ENCODE measurements at regions not wholly inside any gene's neighbourhood (a gene's known extent, or its start where the extent isn't known, plus 50 kb on each side); places are given as distances from the start of the nearest gene placed in this dataset.
A peak's percentile ranks its signal among the peaks of the same experiment; 100 is the strongest.

DNA sequence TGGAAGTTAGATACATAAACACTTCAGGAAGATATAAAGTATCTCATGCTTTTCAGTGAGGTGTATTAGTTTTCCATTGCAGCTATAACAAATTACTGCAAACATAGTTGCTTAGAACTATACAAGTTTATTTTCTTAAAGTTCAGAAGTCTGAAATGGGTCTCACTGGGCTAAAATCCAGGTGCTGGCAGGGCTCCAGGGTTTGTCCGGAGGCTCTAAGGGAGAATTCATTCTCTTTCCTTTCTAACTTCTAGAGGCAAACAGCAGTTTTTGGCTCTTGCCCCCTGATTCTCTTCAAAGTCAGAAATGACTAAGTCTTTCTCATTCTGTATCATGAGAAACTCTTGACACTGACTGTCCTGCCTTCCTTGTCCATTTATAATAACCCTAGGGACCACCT lies 138.8 kb downstream of the AASDHPPT start:
- no peak for DNase-seq (ENCODE audit: low spot score)

DNA sequence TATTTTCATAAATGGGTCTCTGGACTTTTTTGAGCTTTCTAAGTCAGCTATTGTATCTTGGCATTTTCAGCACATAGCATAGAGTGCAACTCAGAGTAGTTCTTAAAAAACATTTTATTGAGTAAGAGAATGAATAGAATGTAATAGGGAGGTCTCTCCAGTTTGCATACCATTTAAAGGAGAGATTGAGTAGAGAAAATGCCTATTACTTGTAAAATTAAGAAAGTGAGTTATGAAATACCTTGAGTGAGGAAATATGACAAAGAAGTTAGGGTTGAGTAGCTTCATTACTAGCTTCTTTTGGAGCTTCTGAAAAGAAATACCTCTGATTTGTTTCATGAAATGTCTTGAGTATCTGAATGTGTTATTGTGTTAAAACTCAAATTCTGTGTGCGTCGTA lies 140.0 kb downstream of the AASDHPPT start:
- no peak for DNase-seq (ENCODE audit: low spot score)

DNA sequence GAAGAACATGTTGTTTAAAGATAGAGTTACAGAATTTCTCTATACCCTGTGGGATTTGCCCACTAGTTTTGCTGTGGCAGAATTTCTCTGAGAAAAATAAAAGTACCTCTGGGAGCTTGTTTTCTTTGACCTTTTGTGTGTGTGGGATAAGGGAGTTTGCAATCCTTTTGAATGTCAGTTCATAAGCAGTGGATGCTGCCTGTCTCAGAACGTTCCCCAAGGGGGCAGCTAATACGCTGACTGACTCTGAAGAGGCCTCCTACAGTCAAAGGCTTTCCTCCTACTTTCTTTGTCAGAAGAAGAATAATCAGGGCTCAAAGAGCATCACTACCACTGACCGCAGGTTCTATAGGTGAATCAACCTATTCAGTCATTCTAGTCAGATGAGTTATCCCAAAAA lies 140.6 kb downstream of the AASDHPPT start:
- no peak for DNase-seq (ENCODE audit: low spot score)

DNA sequence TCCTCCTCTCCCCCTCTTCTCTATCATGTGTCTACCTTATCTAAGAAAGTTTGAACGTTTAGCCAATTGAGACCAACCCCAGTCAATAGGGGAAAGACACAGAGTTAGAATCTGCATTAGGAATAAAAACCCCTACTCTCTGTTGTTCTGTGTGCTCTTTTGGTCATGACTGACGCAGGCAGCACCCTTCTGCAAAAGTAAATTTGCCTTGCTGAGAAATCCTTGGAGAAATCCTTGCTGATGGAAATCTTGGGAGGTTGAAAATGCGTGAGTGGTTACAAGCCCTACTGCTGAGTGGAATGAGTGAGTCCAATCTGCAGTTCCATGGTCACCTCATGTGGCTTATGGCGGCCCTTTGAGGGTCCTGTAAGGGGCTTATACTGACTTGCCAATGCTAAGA lies 145.2 kb downstream of the AASDHPPT start:
- DNase-seq (ENCODE audit: low spot score): no peak

DNA sequence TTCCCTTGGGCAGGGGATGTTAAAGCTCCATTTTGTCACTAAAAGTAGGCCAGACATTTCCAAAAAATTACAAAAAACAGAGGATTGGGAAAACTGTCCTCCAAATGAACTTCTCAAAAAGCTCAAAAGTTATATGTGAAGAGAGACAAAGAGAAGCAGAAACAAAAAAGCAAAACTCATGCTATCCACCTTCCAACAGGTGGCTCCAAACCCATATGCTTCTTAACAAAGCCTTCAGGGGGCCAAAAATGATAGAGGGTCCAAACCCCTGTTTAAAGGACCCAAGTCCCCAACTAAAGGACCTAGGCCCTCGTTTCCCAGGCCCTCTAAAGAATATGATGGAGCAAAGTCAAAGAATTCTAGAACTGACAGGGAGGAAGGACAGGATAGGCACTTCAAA lies 146.7 kb downstream of the AASDHPPT start:
- DNase-seq (ENCODE audit: low spot score): no peak

DNA sequence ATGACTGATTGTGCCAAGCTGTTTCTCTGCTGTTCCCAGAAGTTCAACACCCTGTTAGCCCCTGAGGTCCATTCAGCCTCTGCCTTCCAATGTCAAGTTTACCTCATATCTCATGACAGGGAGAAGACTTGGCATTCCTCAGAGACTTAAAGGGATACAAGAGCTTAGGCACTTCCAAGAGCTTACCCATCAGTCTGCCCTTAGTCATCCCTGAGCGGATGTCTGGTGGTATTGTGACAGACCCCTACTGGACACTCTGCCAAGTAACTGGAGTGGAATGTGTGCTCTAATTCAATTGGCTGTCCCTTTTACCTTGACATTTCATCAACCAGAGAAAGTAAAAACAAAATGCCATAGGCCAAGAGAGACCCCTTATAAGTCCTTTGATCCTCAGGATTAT lies 151.5 kb downstream of the AASDHPPT start:
- DNase-seq (ENCODE audit: low spot score): no peak

DNA sequence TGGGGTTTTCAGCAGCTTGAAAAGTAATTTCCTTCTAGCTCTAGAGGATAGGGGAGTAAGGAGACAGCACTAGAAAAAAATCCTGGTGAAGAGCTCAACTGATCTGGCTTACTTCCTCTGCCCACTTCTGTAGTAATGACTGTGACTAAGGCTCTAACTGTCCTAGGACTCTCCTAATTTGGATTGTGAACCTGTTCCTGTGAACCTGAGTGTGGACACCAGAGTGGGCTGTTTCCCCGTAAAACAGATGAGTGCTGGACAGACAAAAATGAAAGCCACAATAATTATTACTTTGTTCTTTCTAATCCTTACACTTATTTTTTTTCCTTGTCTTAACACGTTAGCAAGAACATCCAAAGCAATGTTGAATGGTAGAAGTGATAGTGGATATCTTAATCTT lies 154.1 kb downstream of the AASDHPPT start:
- DNase-seq (ENCODE audit: low spot score): no peak

DNA sequence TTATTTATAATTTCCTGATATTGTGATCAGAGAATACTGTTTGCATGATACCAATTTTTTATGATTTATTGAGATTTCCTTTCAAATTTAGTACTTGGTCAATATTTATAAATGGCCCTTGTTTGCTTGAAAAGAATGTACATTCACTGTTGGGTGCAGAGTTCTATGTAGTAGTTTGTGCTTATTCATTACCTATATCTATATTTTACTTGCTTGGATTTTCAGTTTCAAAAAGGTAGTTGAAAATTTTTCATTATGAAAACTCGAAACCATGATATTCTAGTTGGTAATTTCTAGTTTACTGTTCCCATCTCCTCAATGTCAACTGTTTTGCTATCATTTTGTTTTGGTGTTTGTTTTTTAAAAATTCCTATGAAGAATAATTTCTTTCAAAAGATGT lies 155.7 kb downstream of the AASDHPPT start:
- no peak for DNase-seq (ENCODE audit: low spot score)

DNA sequence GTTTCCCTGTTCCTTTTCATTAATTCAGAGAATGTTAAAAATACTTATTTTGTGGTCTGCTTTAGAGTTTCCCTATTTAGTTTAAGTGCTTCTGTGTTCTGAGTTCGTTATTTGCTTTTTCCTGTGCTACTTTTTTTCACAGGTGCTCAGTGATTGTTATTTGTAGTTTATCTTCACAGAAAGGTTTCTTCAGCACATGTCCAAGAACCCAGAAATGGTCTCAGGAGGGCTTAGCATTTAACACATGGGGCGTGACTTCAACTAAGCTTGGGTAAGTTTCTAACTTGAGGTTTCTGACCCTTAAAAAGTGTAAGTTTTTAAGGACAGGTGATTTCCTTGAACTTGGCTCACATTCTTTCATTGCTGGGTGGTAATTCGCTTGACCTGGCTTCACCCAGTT lies 157.3 kb downstream of the AASDHPPT start:
- no peak for DNase-seq (ENCODE audit: low spot score)

DNA sequence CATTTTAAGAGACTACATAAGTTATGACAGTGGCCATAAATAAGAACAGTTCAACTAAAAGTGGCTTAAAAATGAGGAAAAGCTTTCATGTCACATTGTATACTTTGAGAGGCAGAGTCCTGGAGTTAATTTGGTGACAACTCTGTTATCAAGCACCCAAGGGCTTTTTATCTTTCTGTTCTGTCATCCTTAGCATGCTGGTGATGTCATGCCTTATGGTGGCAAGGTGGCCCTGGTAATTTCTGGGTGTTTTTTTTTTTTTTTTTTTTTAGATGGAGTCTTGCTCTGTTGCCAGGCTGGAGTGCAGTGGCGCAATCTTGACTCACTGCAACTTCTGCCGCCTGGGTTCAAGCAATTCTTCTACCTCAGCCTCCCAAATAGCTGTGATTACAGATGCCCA lies 158.8 kb downstream of the AASDHPPT start:
- no peak for DNase-seq (ENCODE audit: low spot score)

DNA sequence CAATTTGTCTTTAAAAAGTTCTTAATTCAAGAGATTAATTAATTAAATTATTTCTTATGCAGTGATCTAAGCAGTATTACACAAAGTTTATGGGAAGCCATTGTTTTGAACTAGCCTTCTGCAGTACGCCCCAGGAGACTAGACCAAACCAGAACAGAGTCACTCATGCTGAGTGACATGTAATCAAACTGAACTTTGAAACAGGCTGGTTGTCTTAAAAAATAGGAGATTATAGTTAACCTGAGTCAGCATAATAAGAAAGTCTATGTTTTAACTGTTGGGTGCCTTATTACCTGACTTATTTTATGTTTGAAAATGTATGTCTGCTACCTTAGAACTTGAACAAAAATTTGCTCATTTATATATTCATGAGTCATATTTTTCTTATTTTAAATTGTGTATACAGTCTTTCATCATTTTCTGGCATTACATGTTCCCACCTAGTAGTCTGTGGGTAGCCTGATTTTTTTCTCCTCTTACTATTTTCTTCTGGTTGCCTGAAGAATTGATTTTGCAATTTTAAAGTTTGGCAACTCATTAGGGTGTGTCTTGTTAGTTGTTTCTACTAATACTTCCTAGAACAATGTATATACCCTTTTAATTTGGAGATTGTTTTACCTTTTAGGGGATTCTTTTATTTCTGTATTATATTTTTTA lies 161.4 kb downstream of the AASDHPPT start:
- DNase-seq (ENCODE audit: low spot score): no peak

DNA sequence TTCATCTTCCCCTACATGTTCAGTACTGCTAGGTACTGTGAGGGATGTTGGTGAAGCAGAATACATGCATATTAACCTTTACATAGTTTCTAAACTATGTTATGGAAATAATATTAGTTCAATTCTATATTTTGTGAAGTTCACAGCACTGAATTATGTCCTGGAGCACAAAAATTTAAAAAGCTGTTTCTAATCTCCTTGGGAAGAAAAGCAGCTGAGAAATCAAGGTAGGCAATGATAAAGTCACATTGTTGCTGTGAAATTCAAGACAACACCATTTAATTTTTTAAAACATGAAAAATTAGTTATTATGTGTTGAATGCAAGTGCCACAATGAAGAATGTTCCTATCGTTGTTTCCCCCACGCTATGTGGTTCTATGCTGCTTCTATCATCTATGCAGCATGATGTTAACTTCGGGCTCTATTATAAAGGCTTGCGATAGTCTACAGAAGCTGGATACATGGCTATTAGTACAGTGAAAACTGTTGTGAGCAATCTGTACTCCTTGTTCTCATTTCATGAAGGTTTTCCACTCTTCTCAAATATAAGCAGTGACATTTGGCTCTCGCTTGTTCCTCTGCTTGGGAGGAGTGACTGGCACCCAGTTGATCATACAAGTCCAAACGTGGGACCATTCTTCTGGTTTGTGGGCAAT lies 164.3 kb downstream of the AASDHPPT start:
- DNase-seq (ENCODE audit: low spot score): no peak

DNA sequence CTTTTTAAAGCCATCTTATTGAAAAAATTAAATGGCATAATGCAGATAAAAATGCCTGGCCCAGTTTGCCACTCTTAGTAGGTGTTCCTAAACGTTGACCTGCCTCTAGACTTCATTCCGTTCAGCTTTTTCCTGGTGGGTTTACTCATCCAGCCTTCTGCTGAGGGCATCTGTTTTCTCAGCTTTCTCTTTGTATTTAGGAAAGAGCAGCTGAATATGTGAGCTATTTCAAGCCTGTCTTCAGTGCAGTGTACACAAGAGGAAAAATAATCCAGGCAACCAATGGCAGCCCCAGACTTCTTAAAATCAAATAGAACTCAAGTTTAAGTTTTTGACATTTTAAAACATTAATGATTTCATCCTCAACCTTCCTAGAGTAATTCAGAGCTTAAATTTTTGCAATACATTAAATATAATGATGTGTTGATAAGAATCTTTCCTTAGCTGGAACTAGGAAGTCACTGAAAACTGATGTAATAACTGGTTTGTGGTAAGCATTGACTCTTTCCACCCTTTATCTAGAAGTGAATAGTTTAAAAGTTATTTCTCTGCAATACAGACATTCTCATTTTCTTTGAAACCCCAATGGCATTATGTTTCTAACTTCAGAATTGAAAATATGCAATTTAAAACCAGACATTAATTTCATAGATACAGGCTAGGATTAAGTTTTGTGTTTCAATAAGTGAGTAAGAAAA lies 165.4 kb downstream of the AASDHPPT start:
- DNase-seq (ENCODE audit: low spot score): no peak

DNA sequence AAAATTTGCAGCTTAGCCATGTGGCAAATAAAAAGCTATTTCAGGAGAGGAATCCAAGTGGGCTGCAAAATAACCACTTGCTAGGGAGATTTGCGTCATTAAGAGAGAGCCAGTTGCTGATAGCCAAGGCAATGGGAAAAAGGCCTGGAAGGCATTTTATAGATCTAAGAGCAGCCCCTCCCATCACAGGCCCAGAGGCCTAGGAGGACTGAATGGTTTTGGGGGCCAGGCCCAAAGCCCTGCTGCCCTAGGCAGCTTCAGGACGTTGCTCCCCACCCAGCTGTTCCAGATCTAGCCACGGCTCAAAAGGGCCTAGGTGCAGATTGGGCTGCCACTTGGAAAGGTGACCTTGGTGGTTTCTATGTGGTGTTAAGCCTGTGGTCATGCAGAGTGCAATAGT lies 169.0 kb downstream of the AASDHPPT start:
- no peak for DNase-seq (ENCODE audit: low spot score)

DNA sequence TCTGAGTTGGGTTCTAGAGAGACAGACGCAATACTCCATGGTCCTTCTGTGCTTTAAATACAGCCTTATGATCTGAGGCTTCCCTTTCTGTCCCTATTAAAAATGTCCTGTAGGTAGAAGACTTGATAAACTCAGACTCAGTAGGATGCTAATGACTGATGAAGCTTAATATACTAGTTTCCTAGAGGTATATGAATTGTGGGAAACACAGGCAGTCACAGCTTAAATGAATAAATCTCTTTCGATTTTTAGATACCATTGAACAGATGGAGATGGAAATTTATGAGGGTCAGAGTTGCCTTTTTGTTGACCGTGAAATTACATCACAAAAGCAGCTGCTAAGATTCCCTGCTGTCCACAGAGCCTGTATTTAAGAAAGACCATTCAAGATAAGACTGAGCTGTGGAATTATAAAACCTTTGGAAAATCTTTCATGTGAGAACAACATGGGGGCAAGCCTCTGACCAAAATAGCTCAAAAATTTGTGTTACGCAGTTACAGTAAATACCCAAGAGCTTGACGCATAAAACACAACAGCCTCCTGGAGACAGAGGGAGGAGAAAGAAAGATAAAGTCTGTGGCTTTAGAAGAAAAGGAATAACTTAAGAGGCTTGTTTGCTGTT lies 172.3 kb downstream of the AASDHPPT start:
- DNase-seq (ENCODE audit: low spot score): peak; percentile 11

DNA sequence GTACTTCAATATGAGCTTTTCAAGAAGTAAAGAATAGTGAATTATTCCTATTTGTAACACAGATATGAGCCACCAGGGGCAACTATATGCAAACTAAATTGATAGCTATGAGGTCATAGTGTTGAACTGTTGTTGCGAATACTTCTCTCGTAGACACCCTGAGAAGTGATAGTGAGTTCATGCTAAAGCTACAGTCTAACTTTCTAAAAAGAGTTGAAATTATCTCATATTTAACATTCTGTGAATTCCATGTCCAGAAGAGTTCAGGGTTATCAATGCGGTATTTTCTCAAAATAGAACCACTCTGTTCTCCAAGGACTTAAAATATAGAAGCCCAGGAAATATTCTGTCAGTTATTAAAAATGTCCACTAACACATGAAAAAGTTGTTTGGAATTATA lies 185.4 kb downstream of the AASDHPPT start:
- no peak for DNase-seq (ENCODE audit: low spot score)

DNA sequence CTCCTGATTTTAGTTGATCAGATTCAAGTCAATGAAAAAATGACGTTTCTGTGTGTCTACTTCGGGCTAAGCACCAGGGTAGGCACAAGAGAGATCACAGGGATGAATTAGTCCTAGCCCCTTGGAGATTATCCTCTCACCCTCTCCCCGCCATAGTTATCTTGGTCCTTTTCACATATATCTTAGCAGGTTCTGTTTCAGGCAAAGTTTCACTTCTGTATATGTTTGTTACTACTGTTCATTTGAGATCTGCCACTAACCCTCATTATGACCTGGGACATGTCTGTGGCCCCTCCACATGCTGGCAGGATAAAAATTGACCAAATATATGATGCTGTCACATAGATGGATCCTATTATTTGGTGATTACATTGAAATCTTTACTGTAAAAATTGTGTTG lies 186.1 kb downstream of the AASDHPPT start:
- no peak for DNase-seq (ENCODE audit: low spot score)

DNA sequence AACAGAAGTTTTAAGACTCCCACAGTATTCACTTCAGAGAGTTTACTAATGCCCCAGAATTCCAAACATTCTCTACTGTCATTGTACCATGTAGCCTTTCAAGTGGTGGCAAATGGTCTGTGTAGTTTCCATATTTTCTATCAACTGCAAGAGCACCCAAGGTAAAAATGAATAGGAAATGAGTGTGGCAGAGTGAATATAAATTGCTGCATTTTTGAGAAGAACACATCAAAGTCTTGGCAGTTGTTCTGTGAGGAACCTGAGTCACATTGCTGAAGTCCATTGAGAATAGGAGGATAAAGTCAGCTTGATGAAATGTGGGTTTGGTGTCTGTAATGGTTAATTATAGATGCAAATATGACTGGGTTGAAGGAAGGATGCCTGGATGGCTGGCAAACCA lies 193.6 kb downstream of the AASDHPPT start:
- DNase-seq (ENCODE audit: low spot score): no peak

DNA sequence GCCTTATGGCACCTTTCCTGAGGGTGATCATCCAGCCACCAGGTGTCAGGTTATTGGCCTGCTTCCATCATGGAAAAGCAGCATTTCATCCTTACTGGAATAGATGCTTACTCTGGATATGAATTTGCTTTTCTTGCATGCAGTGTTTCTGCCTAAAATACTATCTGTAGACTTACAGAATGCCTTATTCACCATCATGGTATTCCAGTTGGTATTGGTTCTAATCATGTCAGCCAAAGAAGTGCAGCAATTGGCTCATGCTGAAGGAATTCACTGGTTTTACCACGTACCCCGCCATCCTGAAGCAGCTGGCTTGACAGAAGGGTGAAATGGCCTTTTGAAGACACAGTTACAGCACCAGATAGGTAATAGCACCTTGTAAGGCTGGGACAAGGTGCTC lies 194.2 kb downstream of the AASDHPPT start:
- no peak for DNase-seq (ENCODE audit: low spot score)

DNA sequence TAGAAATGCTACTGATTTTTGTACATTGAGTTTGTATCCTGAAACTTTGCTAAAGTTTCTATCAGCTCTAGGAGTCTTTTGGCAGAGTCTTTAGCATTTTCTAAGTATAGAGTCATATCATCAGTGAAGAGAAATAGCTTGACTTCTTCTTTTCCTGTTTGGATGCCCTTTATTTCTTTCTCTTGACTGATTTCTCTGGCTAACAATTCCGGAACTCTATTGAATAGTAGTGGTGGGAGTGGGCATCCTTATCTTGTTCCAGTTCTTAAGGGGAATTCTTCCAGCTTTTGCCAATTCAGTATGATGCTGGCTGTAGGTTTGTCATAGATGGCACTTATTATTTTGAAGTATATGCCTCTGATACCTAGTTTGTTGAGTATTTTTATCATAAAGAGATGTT lies 197.7 kb downstream of the AASDHPPT start:
- DNase-seq (ENCODE audit: low spot score): no peak

DNA sequence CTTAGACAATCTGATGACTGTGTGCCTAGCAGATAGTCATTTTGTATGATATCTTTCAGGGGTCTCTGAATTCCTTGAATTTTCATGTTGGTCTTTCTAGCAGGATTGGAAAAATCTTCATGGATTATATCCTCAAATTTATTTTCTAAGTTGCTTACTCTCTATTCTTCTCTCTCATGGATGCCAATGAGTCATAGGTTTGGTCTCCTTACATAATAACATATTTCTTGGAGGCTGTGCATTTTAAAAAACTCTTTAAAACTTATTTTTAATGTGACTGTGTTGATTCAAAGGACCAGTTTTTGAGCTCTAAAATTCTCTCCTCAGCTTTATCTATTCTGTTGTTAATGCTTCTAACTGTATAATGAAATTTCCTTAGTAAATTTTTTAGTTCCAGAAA lies 198.7 kb downstream of the AASDHPPT start:
- no peak for DNase-seq (ENCODE audit: low spot score)

DNA sequence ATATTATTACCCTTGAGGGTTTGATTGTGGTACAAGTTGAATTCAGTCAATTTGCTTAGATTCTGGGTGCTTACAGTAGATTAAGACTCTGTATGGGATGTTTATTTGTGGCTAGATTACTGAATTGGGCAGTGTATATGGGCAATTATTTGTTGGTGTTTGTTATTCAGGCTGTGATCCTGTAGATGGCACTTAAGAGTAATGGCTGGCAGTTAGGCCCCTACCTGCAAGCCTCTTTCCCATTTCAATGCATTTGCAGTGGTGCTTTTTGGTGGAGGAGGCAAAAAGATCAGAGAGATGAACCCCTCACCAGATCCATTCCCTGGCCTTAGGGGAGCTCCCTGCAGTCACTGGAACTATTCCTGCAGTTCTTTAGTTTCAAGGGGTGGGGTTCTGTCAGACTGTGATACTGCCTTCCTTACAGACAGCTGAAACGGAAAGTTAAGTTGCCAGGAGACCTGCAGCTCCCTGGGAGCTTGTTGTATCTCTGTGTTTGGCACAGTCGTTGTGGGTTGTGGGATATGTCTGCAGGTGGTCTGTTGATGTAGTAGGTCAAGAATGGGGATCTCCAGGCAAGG lies 199.5 kb downstream of the AASDHPPT start:
- no peak for DNase-seq (ENCODE audit: low spot score)

DNA sequence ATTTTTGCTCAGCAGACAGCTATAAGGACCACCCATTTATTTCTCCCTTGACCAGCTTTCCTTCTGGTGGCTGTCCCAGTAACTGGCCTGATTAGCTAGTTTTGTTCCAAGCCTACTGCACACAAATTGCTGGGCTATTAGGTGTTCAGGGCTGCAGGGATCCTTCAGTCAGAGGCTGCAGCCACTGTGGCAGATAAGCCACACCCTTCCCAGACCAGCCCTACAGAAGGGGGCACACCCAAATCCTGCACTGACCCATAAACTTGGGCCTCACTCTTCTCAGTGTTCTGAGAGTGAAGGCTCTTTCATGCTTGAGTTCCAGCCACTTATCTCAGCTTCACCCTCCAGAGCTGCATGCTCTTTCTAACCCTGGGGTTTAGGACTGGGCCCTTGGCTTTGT lies 200.0 kb downstream of the AASDHPPT start:
- DNase-seq (ENCODE audit: low spot score): no peak

All from mucosa of gallbladder (tissue), 1 donor.